WTC11 (cell line): ENCODE measurements at regions not wholly inside any gene's neighbourhood (a gene's known extent, or its start where the extent isn't known, plus 50 kb on each side); places are given as distances from the start of the nearest gene placed in this dataset.
"Not testable (repeated sequence)": the region's sequence is repeated elsewhere in the genome, so short reads cannot be mapped to it uniquely, and the experiment has no call there.

Experiments
- CTCF ChIP-seq: fragments of 200-600 bp; IDR thresholded peaks from 2 replicates; pipeline ENCODE4 v1.8.0; 2022; ENCODE audit warnings: antibody characterized with exemption
- NFYB ChIP-seq: sonication (generic); formaldehyde crosslinking; conservative IDR thresholded peaks from 2 replicates; pipeline ENCODE4 v1.8.0; 2022; ENCODE audit warnings: low read depth, missing genetic modification reagents
- ZNF671 ChIP-seq: fragments of 250-450 bp; sonication (Bioruptor Pico); IDR thresholded peaks from 2 replicates; pipeline ENCODE4 v1.8.0; 2021; ENCODE audit warnings: mild to moderate bottlenecking

GRCh38 chr4:75126870-75127269 is 194.0 kb downstream of the PARM1 start:
- TF ChIP-seq NFYB, CTCF, ZNF671: not testable (repeated sequence)
